ENCODE measurements at regions not wholly inside any gene's neighbourhood (a gene's known extent, or its start where the extent isn't known, plus 50 kb on each side); places are given as distances from the start of the nearest gene placed in this dataset.

- no peak for TF ChIP-seq CTCF (IDR thresholded peaks at IDR 0.05)
- TF ChIP-seq POLR2A (IDR thresholded peaks at IDR 0.05): no peak
- no peak for TF ChIP-seq POLR2AphosphoS5 (IDR thresholded peaks at IDR 0.05)
These were observed 71.9 kb upstream of the RREB1 start for GRCh38 chr6:7035837-7036249.

Data from stomach (tissue), 4 donors.